ENCODE measurements at regions not wholly inside any gene's neighbourhood (a gene's known extent, or its start where the extent isn't known, plus 50 kb on each side); places are given as distances from the start of the nearest gene placed in this dataset.

- no peak for DNase-seq (ENCODE audit: low read depth)
Observed at GRCh38 chr14:94887591-94887990, 117.7 kb upstream of the GSC start.

- DNase-seq (ENCODE audit: low read depth) = no peak
Observed at GRCh38 chr14:94886931-94887330, 117.0 kb upstream of the GSC start.

- no peak for DNase-seq (ENCODE audit: low read depth)
Observed at GRCh38 chr14:94885481-94886155, 115.7 kb upstream of the GSC start.

GRCh38 chr14:94884616-94885230, 114.8 kb upstream of the GSC start:
- no peak for DNase-seq (ENCODE audit: low read depth)

GRCh38 chr14:94882401-94882800, 112.5 kb upstream of the GSC start:
- no peak for DNase-seq (ENCODE audit: low read depth)

DNA sequence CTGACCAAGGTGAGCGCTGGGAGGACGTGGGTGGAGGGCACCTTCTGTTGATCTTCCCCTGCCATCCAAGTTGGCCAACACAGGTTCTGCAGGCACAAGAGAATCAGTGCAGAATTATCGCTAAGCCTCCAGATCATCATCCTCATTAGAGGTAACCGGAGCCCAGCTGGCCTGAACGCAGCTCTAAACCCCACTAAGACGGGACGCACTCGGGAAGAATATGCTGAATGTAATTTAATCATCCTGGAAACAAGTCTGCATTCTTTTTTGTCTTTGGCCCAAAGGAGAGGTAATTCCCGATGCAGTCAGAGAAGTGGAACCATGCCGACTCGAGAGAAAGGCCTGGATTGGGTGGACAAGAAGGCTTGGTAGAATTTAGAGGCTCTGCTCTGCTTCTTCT, 111.0 kb upstream of the GSC start:
- no peak for DNase-seq (ENCODE audit: low read depth)

- no peak for DNase-seq (ENCODE audit: low read depth)
Observed at GRCh38 chr14:94880106-94880505, 110.2 kb upstream of the GSC start.

- no peak for DNase-seq (ENCODE audit: low read depth)
Observed at GRCh38 chr14:94879537-94879936, 109.6 kb upstream of the GSC start.

GRCh38 chr14:94876306-94876705, 106.4 kb upstream of the GSC start:
- no peak for DNase-seq (ENCODE audit: low read depth)

DNA sequence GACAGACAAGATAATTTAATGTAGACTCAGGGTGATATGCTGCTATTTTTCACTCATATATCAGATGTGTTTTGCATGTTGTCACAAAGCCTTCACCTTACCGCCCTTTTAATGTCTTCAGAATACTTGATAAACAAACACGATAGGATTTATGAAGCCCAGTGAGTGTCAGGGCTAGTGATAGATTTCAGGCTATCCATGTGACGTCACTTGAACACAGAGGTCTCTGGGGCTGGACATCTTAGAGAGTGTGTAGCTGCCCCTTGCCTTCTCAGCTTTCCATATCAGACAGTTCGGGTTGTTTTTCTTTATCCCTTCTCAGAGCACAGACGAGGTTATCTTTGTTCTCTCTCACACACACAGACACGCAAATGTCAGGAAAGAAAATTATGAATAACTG, 105.3 kb upstream of the GSC start:
- DNase-seq (ENCODE audit: low read depth) = no peak

DNA sequence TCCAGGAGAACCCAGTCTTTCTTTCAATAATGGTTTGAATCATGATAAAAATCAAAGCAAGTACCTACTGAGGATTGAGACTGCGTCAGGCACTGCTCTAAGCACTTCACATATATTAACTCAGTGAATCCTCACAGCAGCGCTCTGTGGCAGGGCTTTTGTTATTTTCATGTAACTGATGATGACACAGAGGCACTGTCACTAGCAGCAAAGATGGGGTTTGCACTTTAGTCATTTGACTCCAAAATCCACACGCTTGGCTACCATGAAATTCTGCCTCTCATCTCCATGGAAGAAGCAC, 98.8 kb upstream of the GSC start:
- no peak for DNase-seq (ENCODE audit: low read depth)

- peak; percentile 53 for DNase-seq (ENCODE audit: low read depth)
Observed at GRCh38 chr14:94867946-94868771, 98.2 kb upstream of the GSC start.

GRCh38 chr14:94867209-94867608, 97.3 kb upstream of the GSC start:
- DNase-seq (ENCODE audit: low read depth) = no peak

DNA sequence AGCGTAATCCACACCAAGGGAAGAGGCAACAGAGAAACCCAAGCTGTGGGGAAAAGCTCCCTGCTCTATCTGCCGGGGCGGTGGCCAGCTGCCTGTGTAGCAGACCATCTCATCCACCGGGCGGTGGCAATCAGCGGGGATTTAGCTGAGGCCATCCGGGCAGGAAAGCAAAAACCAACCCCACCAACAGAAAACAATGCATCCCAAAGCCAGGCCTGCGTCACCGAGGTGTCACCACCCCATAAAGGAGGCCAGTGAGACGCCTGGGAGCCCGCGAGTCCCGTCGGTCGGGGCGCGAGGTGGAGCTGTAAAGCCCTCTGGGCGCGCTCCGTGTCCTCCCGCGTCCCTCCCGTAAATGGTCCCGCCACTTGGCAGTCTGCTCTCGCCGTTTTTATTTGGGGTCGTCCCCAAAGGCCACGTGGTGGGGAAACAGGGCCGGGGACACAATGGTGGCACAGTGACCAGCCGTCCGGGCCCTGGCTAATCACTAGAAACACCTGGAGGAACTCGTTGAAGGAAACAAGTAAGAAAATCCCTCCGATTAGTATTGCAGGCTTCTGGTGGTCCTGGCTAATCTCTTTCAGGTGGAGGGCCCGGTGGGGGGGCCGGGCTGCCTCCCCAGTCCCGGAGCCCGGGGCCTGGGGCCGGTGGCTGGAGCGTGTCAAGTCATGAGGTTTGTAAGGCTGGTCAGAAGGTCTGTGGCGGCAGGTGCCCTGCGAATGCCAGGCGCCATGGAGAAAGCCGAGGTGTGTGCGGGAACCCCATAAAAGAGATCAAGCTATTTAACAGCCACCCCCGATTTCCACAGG, 94.7 kb upstream of the GSC start:
- DNase-seq (ENCODE audit: low read depth) = no peak

DNA sequence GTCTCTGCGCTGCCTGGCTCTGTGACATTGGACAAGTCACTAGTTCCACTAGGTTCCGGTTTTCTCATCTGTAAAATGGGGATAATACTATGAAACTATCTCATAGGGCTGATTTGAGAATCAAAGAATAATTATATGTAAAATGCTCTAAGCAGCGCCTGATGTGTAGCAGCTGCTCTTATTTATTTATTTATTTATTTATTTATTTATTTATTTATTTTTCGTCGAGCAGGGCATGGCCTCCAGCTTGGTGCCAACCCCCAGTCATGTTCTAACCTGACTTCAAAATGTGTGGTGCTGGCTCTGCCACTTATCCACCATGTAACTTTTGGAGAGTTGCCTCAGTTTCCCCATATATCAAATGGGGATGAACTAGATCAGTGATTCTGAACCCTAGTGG, 93.5 kb upstream of the GSC start:
- DNase-seq (ENCODE audit: low read depth) = no peak

DNA sequence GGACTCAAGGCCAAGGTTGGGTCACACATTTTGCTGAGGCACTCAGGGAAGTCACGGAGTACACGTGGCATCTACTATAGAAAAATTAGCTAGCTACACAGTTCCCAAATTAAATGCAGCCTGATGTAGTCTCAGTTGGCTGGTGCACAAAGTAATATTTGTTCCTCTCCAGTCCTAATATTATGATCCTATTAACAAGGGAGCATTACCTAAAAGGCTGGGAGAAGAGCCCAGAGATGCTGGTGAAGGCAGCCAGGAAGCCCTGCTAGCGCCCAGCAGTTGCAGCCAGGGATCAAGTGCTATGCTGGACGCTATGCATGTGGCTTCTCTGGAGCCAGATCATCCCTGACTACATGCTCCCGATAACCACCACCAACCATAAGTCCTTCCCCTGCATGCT, 88.0 kb upstream of the GSC start:
- no peak for DNase-seq (ENCODE audit: low read depth)

- DNase-seq (ENCODE audit: low read depth) = no peak
Observed at GRCh38 chr14:94853920-94854319, 84.0 kb upstream of the GSC start.

DNA sequence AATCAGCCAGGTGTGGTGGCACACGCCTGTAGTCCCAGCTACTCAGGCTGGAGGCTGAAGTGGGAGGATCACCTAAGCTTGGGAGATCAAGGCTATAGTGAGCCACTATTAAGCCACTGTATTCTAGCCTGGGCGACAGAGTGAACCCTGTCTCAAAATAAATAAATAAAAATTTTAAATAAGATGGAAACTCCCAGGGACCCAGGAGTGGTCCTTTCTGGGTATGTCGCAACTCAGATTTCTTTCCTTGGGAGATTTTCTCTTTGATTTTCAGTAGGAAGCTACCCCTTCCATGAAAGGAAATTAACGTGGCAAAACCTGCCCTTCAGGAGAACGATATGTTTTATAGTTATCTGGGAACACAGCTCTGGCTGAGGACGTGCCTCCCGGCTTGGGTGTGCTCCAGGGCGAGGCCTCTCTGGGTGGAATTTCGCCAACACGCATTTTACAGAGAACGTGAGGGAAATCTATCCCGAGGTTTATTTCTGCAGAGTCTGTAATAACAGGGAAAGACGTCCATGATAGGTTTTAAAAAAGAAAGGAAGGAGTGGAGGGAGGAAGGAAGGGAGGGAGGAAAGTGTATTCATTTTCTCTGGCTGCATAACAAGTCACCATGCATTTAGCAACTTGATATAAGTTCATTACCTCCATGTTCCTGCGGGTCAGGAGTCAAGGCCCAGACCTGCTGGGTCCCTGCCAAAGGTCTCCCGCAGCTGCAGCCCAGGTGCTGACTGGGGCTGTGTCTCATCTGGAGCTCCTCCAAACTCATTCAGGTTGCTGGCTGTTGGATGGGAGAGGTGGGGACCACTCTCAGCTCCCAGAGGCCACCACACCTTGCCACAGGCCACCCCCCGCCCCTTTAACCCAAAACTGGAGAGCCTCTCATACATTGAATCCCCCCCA, 80.6 kb upstream of the GSC start:
- no peak for DNase-seq (ENCODE audit: low read depth)

GRCh38 chr14:94844593-94845152, 74.8 kb upstream of the GSC start:
- no peak for DNase-seq (ENCODE audit: low read depth)

- DNase-seq (ENCODE audit: low read depth) = no peak
Observed at GRCh38 chr14:94840467-94840866, 70.6 kb upstream of the GSC start.

- DNase-seq (ENCODE audit: low read depth) = no peak
Observed at GRCh38 chr14:94839348-94839747, 69.4 kb upstream of the GSC start.

All from stromal cell of bone marrow (primary cell).